Endothelial cell of umbilical vein (primary cell): ENCODE measurements at regions not wholly inside any gene's neighbourhood (a gene's known extent, or its start where the extent isn't known, plus 50 kb on each side); places are given as distances from the start of the nearest gene placed in this dataset.

Experiments used
- POLR2A ChIP-seq: IDR thresholded peaks from 2 replicates; pipeline ENCODE4 v1.6.1; 2012; ENCODE audit warnings: low read depth, mild to moderate bottlenecking, control low read depth, low read length
- TF ChIP-seq, protein P1 (sequence below), 2 donors: IDR thresholded peaks; 1 replicate in 1 of 2; 2 replicates in 1 of 2; pipeline ENCODE4 v1.5.1; 2011; ENCODE audit warnings: low read length in 2 of 2, mild to moderate bottlenecking in 2 of 2, moderate library complexity in 2 of 2, control low read depth in 1 of 2, inconsistent platforms in 1 of 2, low read depth in 1 of 2; ENCODE audit not compliant: insufficient read depth in 1 of 2; ENCODE audit errors: extremely low read depth in 1 of 2

DNA sequence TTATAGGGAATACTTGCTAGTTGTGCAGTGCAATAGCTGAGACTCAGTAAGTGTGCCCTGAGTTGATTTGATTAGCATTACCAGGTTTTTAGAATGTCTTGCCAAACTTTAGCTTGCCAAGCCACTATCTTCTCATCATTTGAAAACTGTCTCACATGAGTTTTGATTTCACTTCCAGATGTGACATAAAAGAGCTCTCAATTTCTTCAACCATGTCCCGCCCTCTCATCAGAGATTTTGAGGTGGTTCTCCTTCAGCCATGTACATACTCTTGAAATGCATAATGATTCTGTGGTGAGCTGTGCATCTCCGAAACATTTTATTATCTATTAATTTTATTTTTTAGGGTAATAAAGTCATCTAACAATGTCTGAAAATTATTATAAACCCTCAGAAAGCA, 215.0 kb upstream of the SEMA3E start:
- TF ChIP-seq, protein P1, sequence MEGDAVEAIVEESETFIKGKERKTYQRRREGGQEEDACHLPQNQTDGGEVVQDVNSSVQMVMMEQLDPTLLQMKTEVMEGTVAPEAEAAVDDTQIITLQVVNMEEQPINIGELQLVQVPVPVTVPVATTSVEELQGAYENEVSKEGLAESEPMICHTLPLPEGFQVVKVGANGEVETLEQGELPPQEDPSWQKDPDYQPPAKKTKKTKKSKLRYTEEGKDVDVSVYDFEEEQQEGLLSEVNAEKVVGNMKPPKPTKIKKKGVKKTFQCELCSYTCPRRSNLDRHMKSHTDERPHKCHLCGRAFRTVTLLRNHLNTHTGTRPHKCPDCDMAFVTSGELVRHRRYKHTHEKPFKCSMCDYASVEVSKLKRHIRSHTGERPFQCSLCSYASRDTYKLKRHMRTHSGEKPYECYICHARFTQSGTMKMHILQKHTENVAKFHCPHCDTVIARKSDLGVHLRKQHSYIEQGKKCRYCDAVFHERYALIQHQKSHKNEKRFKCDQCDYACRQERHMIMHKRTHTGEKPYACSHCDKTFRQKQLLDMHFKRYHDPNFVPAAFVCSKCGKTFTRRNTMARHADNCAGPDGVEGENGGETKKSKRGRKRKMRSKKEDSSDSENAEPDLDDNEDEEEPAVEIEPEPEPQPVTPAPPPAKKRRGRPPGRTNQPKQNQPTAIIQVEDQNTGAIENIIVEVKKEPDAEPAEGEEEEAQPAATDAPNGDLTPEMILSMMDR (IDR thresholded peaks at IDR 0.05; ENCODE audit: extremely low read depth in 1 of 2, insufficient read depth in 1 of 2, low read depth in 1 of 2, low read length in 2 of 2), result no peak
- TF ChIP-seq POLR2A, result no peak
